B cell (primary cell): ENCODE measurements at regions not wholly inside any gene's neighbourhood (a gene's known extent, or its start where the extent isn't known, plus 50 kb on each side); places are given as distances from the start of the nearest gene placed in this dataset.

Experiments
- ATAC-seq: fragments of 200-7000 bp; cut with Tn5 transposase; one replicate; pipeline ENCODE4 v1.10.0; 2021; ENCODE audit warnings: low read depth, mild to moderate bottlenecking, moderate number of reproducible peaks, moderate library complexity
- CTCF ChIA-PET: fragments of 350-600 bp; sonication (Branson Sonifier 250); formaldehyde crosslinking; loops from one replicate; lab custom pipeline; 2021; ENCODE audit warnings: antibody characterized with exemption, inconsistent platforms; lab: Charles Lee
- POLR2A ChIA-PET: fragments of 350-600 bp; sonication (Branson Sonifier 250); formaldehyde crosslinking; loops from one replicate; lab custom pipeline; 2021; ENCODE audit warnings: antibody characterized with exemption; lab: Charles Lee
- DNase-seq: peaks from one replicate; pipeline ENCODE4 v3.0.0; 2013
- H2AFZ ChIP-seq: 2 replicates; pipeline ENCODE4 v1.6.1; 2012; ENCODE audit warnings: mild to moderate bottlenecking, low read depth, low read length; ENCODE audit not compliant: insufficient read depth, poor library complexity, severe bottlenecking
- H3K27ac ChIP-seq, 2 donors: 1 replicate in 1 of 2; 2 replicates in 1 of 2; pipeline ENCODE4 v1.5.1; 2012 to 2013; ENCODE audit warnings: low read length in 2 of 2, mild to moderate bottlenecking in 2 of 2, moderate library complexity in 1 of 2
- H3K27me3 ChIP-seq, 4 experiments: fragments of 200-600 bp in 1 of 4; sonication (generic) in 1 of 4; replicated peaks in 1 of 4; 1 replicate in 2 of 4; 2 replicates in 2 of 4; pipeline versions ENCODE4 v1.6.1 to v1.7.0; 2013 to 2016; ENCODE audit warnings: low read length in 3 of 4, mild to moderate bottlenecking in 2 of 4, mixed read lengths in 1 of 4, moderate library complexity in 1 of 4; ENCODE audit not compliant: insufficient read depth in 4 of 4, control insufficient read depth in 3 of 4; ENCODE audit errors: control extremely low read depth in 1 of 4
- H3K36me3 ChIP-seq, 2 experiments: replicated peaks in 1 of 2; 1 replicate in 1 of 2; 2 replicates in 1 of 2; pipeline versions ENCODE4 v1.6.1 to v1.7.1; 2013; ENCODE audit warnings: low read length in 1 of 2; ENCODE audit not compliant: insufficient read depth in 2 of 2, control insufficient read depth in 1 of 2; ENCODE audit errors: control extremely low read depth in 1 of 2, extremely low read depth in 1 of 2
- H3K4me1 ChIP-seq, 2 donors: fragments of 200-600 bp in 1 of 2; sonication (generic) in 1 of 2; 1 replicate in 1 of 2; 2 replicates in 1 of 2; pipeline versions ENCODE4 v1.5.1 to v1.6.1; 2013 to 2017; ENCODE audit warnings: low read length in 2 of 2; ENCODE audit not compliant: control insufficient read depth in 2 of 2, insufficient read depth in 2 of 2
- H3K4me2 ChIP-seq: replicated peaks from 2 replicates; pipeline ENCODE3; 2012; ENCODE audit warnings: mild to moderate bottlenecking, low read depth, low read length; ENCODE audit not compliant: poor library complexity, severe bottlenecking
- H3K4me3 ChIP-seq, 5 experiments: fragments of 200-600 bp in 1 of 5; sonication (generic) in 1 of 5; 1 replicate in 3 of 5; 2 replicates in 2 of 5; pipeline versions ENCODE4 v1.5.1 to v1.7.0; 2011 to 2016; ENCODE audit warnings: low read length in 4 of 5, mild to moderate bottlenecking in 4 of 5, low read depth in 2 of 5, control low read depth in 1 of 5, moderate library complexity in 1 of 5; ENCODE audit not compliant: insufficient read depth in 1 of 5; ENCODE audit errors: control extremely low read depth in 1 of 5, extremely low read depth in 1 of 5
- H3K79me2 ChIP-seq: fragments of 200-600 bp; sonication (generic); one replicate; pipeline ENCODE4 v1.6.0; 2016; ENCODE audit warnings: low read length; ENCODE audit not compliant: control insufficient read depth, insufficient read depth
- H3K9ac ChIP-seq: fragments of 200-600 bp; sonication (generic); 2 replicates; pipeline ENCODE4 v1.6.1; 2017; ENCODE audit warnings: mild to moderate bottlenecking, low read length, moderate library complexity
- H3K9me3 ChIP-seq, 3 donors: one replicate each; pipeline versions ENCODE4 v1.6.1 to v1.7.1; 2013; ENCODE audit warnings: low read length in 2 of 3; ENCODE audit not compliant: control insufficient read depth in 2 of 3, insufficient read depth in 1 of 3; ENCODE audit errors: control extremely low read depth in 1 of 3
- H4K20me1 ChIP-seq: 2 replicates; pipeline ENCODE4 v1.6.0; 2012; ENCODE audit warnings: mild to moderate bottlenecking, low read length; ENCODE audit not compliant: insufficient read depth, control insufficient read depth, poor library complexity, severe bottlenecking
- H3K27ac Mint-ChIP-seq: one replicate; pipeline ENCODE4 v1.8.0; 2021; ENCODE audit warnings: mixed read lengths
- H3K27me3 Mint-ChIP-seq: one replicate; pipeline ENCODE4 v1.8.0; 2021; ENCODE audit warnings: mixed read lengths
- H3K4me1 Mint-ChIP-seq: one replicate; pipeline ENCODE4 v1.8.0; 2021; ENCODE audit warnings: mixed read lengths
- H3K4me3 Mint-ChIP-seq: one replicate; pipeline ENCODE4 v1.8.0; 2021; ENCODE audit warnings: mixed read lengths
- H3K9me3 Mint-ChIP-seq: one replicate; pipeline ENCODE4 v1.8.0; 2022; ENCODE audit warnings: mixed read lengths; ENCODE audit not compliant: insufficient read depth
- EZH2 ChIP-seq: IDR thresholded peaks from 2 replicates; pipeline ENCODE4 v1.6.1; 2012; ENCODE audit warnings: borderline replicate concordance, low read depth, mild to moderate bottlenecking, moderate library complexity, low read length; ENCODE audit not compliant: insufficient read depth, poor library complexity, severe bottlenecking
- WGBS: methylation state at CpG from one replicate; pipeline ENCODE4 v1.1.5; 2013; ENCODE audit warnings: missing lambda C conversion rate; ENCODE audit not compliant: insufficient coverage; 5-methylcytosine and 5-hydroxymethylcytosine counted together
- intact Hi-C: fragments of 100-400 bp; cut with micrococcal nuclease; formaldehyde crosslinking; loops from one replicate; pipeline ENCODE4 v1.10.0; 2022
- TF ChIP-seq, protein P1 (sequence below): fragments of 200-600 bp; IDR thresholded peaks from one replicate; pipeline ENCODE4 v1.8.0; 2022; ENCODE audit warnings: antibody characterized with exemption, mild to moderate bottlenecking

DNA sequence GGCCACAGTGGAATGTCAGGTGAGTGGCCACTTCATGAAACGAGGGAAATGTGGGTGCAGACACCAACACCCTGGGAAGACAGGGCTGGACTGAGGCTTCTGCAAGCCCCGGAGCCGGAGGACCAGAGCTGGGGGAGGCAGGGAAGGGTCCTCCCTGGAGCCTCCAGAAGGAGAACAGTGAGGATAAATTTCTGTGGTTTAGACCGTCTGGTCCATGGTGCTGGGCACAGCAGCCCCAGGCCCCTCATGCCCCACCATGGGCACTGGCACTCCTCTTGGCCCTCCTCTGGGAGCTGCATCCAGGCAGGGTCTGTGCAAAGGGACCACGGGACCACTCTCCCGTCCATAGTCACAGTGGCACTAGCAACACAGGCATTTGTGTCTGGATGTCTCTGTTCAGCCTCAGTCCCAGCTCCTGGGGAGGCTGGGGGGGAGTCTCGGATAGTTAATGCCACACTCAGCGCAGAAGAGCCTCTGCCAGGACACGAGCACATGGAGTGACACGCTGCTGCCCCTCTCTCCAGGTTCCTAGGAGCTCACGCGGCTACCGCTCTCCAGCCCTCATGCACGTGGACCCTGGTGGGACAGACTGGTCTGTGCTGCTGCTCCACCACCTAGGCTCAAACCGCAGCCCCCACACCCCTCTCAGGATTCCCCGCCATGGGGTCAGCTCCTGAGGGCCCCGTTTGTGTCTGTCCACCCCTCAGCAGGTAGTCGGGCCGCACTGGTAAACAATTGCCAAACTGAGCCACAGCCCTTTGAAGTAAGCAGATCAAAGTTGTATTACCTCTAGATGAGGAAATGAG, 305.9 kb upstream of the SALL3 start:
- no peaks in the 10 kb centered on the region for H3K27me3 Mint-ChIP-seq
- ATAC-seq = no peak
- no peak overlapping the region for H3K4me3 Mint-ChIP-seq
- Histone ChIP-seq H3K4me3 (no peak overlapping the region), H3K27ac (no peak overlapping the region), H3K36me3 (no peaks in the 10 kb centered on the region), H4K20me1 (no peaks in the 10 kb centered on the region), H3K9me3 (peaks cover 0 to 25% (median 0%) of the 10 kb centered on the region in 3 donors), H3K4me2 (no peak overlapping the region), H2AFZ (no peak overlapping the region), H3K4me1 (no peaks in the 10 kb centered on the region), H3K27me3 (no peaks in the 10 kb centered on the region), H3K79me2 (no peaks in the 10 kb centered on the region), H3K9ac (no peak overlapping the region)
- TF ChIP-seq, protein P1, sequence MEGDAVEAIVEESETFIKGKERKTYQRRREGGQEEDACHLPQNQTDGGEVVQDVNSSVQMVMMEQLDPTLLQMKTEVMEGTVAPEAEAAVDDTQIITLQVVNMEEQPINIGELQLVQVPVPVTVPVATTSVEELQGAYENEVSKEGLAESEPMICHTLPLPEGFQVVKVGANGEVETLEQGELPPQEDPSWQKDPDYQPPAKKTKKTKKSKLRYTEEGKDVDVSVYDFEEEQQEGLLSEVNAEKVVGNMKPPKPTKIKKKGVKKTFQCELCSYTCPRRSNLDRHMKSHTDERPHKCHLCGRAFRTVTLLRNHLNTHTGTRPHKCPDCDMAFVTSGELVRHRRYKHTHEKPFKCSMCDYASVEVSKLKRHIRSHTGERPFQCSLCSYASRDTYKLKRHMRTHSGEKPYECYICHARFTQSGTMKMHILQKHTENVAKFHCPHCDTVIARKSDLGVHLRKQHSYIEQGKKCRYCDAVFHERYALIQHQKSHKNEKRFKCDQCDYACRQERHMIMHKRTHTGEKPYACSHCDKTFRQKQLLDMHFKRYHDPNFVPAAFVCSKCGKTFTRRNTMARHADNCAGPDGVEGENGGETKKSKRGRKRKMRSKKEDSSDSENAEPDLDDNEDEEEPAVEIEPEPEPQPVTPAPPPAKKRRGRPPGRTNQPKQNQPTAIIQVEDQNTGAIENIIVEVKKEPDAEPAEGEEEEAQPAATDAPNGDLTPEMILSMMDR = no peak
- TF ChIP-seq EZH2 = no peak
- 85% methylated on average over 14 of the region's 19 CpGs for WGBS
- POLR2A ChIA-PET = no interaction called here
- intact Hi-C loops = no loop called here
- H3K27ac Mint-ChIP-seq = no peak overlapping the region
- H3K9me3 Mint-ChIP-seq = no peaks in the 10 kb centered on the region
- CTCF ChIA-PET = no interaction called here
- no peak for DNase-seq
- H3K4me1 Mint-ChIP-seq = no peaks in the 10 kb centered on the region

DNA sequence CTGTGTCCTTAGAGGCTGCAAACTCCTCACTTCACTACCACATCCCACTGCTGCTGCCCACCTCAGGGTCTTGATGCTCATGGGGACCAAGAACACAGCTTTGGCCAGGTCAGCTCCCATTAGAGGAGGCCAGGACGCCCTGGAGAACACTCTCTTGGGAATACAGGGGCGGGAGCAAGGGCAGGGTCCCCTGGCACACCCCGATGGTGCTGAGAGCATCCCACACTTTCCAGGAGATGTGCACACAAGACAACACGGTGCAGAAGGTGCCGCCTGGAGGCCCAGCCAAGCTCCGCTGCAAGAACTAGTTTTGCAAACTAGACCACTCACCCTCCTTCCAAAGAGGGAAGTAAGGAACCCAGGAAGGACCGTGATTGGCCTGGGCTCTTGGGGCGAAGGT, 304.4 kb upstream of the SALL3 start:
- WGBS = 77% methylated on average over 6 of the region's 8 CpGs
- no peak for DNase-seq
- H3K4me1 ChIP-seq = no peaks in the 10 kb centered on the region

More for the DNA sequence above, 304.4 kb upstream of the SALL3 start:
- Mint-ChIP-seq H3K4me1 (no peaks in the 10 kb centered on the region), H3K27ac (no peak overlapping the region), H3K4me3 (no peak overlapping the region), H3K9me3 (no peaks in the 10 kb centered on the region), H3K27me3 (no peaks in the 10 kb centered on the region)
- no peak for ATAC-seq
- no peaks in the 10 kb centered on the region for H3K27me3 ChIP-seq
- no peaks in the 10 kb centered on the region for H3K79me2 ChIP-seq
- intact Hi-C loops = no loop called here
- H3K9me3 ChIP-seq = peaks cover 0 to 25% (median 0%) of the 10 kb centered on the region in 3 donors
- H3K4me2 ChIP-seq = no peak overlapping the region
- POLR2A ChIA-PET = no interaction called here
- no peak overlapping the region for H3K9ac ChIP-seq
- CTCF ChIA-PET = no interaction called here
- H2AFZ ChIP-seq = no peak overlapping the region
- H3K36me3 ChIP-seq = no peaks in the 10 kb centered on the region
- no peak overlapping the region for H3K27ac ChIP-seq
- no peak overlapping the region for H3K4me3 ChIP-seq
- no peak for TF ChIP-seq EZH2
- TF ChIP-seq, protein P1 = no peak
- no peaks in the 10 kb centered on the region for H4K20me1 ChIP-seq
